WTC11 (cell line): ENCODE measurements at regions not wholly inside any gene's neighbourhood (a gene's known extent, or its start where the extent isn't known, plus 50 kb on each side); places are given as distances from the start of the nearest gene placed in this dataset.

Experiments
- AFF4 ChIP-seq: sonication (generic); formaldehyde crosslinking; IDR thresholded peaks from 2 replicates; pipeline ENCODE4 v1.8.1; 2023; ENCODE audit warnings: mild to moderate bottlenecking, missing genetic modification reagents, borderline replicate concordance
- CBFB ChIP-seq: sonication (generic); formaldehyde crosslinking; IDR thresholded peaks from 2 replicates; pipeline ENCODE4 v1.8.1; 2022; ENCODE audit warnings: mild to moderate bottlenecking, low read depth, missing genetic modification reagents
- CTCF ChIP-seq: fragments of 200-600 bp; IDR thresholded peaks from 2 replicates; pipeline ENCODE4 v1.8.0; 2022; ENCODE audit warnings: antibody characterized with exemption
- GABPB1 ChIP-seq: sonication (generic); formaldehyde crosslinking; IDR thresholded peaks from 2 replicates; pipeline ENCODE4 v1.8.1; 2023; ENCODE audit warnings: mild to moderate bottlenecking, missing genetic modification reagents
- JAZF1 ChIP-seq: fragments of 250-450 bp; sonication (Bioruptor Pico); IDR thresholded peaks from 2 replicates; pipeline ENCODE4 v1.9.0; 2021; ENCODE audit warnings: moderate library complexity, mild to moderate bottlenecking, inconsistent platforms
- USF2 ChIP-seq: sonication (generic); formaldehyde crosslinking; IDR thresholded peaks from 2 replicates; pipeline ENCODE4 v1.8.1; 2023; ENCODE audit warnings: mild to moderate bottlenecking, missing genetic modification reagents, moderate library complexity
- TF ChIP-seq, protein P1 (sequence below): sonication (generic); formaldehyde crosslinking; IDR thresholded peaks from 2 replicates; pipeline ENCODE4 v1.8.0; 2022; ENCODE audit warnings: missing genetic modification reagents
- TF ChIP-seq, protein P2 (sequence below): sonication (generic); formaldehyde crosslinking; IDR thresholded peaks from 2 replicates; pipeline ENCODE4 v1.8.1; 2023; ENCODE audit warnings: mild to moderate bottlenecking, missing genetic modification reagents, moderate library complexity
- TF ChIP-seq, protein P3 (sequence below): sonication (generic); formaldehyde crosslinking; conservative IDR thresholded peaks from 2 replicates; pipeline ENCODE4 v1.8.1; 2022; ENCODE audit warnings: mild to moderate bottlenecking, missing genetic modification reagents
- TF ChIP-seq, protein P4 (sequence below): sonication (generic); formaldehyde crosslinking; IDR thresholded peaks from 2 replicates; pipeline ENCODE4 v1.8.0; 2022; ENCODE audit warnings: mild to moderate bottlenecking, missing genetic modification reagents

DNA sequence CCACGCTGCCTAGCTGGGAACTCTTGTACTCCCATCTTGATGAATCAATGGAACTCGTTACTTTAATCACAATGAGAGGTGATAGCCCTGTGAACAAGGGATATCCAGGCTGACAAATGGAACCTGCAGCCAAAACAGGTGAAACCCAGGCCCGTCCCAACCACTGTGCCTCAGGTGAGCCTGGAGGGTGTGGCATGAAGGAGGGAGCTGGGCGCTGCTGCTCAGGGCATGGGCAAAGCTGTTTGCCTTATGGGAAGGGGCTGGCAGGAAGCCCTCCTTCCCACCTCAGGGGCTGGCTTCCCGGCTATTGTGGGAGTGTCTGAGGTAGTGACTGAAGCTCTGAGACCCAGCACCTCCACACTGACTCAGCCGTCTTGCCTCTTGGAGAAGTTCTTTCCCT, 209.4 kb upstream of the ATP6AP2 start:
- TF ChIP-seq CTCF (no peak), JAZF1 (no peak), AFF4 (CRISPR knock-in tag) (no peak), GABPB1 (no peak), USF2 (no peak), CBFB (CRISPR knock-in tag) (no peak)
- TF ChIP-seq, protein P1, sequence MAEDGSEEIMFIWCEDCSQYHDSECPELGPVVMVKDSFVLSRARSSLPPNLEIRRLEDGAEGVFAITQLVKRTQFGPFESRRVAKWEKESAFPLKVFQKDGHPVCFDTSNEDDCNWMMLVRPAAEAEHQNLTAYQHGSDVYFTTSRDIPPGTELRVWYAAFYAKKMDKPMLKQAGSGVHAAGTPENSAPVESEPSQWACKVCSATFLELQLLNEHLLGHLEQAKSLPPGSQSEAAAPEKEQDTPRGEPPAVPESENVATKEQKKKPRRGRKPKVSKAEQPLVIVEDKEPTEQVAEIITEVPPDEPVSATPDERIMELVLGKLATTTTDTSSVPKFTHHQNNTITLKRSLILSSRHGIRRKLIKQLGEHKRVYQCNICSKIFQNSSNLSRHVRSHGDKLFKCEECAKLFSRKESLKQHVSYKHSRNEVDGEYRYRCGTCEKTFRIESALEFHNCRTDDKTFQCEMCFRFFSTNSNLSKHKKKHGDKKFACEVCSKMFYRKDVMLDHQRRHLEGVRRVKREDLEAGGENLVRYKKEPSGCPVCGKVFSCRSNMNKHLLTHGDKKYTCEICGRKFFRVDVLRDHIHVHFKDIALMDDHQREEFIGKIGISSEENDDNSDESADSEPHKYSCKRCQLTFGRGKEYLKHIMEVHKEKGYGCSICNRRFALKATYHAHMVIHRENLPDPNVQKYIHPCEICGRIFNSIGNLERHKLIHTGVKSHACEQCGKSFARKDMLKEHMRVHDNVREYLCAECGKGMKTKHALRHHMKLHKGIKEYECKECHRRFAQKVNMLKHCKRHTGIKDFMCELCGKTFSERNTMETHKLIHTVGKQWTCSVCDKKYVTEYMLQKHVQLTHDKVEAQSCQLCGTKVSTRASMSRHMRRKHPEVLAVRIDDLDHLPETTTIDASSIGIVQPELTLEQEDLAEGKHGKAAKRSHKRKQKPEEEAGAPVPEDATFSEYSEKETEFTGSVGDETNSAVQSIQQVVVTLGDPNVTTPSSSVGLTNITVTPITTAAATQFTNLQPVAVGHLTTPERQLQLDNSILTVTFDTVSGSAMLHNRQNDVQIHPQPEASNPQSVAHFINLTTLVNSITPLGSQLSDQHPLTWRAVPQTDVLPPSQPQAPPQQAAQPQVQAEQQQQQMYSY: no peak
- TF ChIP-seq, protein P2, sequence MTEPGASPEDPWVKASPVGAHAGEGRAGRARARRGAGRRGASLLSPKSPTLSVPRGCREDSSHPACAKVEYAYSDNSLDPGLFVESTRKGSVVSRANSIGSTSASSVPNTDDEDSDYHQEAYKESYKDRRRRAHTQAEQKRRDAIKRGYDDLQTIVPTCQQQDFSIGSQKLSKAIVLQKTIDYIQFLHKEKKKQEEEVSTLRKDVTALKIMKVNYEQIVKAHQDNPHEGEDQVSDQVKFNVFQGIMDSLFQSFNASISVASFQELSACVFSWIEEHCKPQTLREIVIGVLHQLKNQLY: no peak
- TF ChIP-seq, protein P3, sequence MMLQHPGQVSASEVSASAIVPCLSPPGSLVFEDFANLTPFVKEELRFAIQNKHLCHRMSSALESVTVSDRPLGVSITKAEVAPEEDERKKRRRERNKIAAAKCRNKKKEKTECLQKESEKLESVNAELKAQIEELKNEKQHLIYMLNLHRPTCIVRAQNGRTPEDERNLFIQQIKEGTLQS (CRISPR knock-in tag): no peak
- TF ChIP-seq, protein P4, sequence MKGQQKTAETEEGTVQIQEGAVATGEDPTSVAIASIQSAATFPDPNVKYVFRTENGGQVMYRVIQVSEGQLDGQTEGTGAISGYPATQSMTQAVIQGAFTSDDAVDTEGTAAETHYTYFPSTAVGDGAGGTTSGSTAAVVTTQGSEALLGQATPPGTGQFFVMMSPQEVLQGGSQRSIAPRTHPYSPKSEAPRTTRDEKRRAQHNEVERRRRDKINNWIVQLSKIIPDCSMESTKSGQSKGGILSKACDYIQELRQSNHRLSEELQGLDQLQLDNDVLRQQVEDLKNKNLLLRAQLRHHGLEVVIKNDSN (CRISPR knock-in tag): no peak
